ENCODE measurements at regions not wholly inside any gene's neighbourhood (a gene's known extent, or its start where the extent isn't known, plus 50 kb on each side); places are given as distances from the start of the nearest gene placed in this dataset.

- Histone ChIP-seq H3K27me3 (ENCODE audit: control insufficient read depth, insufficient read depth, low read length) (no peaks in the 10 kb centered on the region), H3K9me3 (ENCODE audit: control insufficient read depth in 2 of 2, low read length in 2 of 2) (no peaks in the 10 kb centered on the region), H3K4me3 (ENCODE audit: low read depth, low read length) (no peak overlapping the region), H3K27ac (ENCODE audit: insufficient read depth, low read length, poor library complexity, severe bottlenecking) (no peak overlapping the region), H3K4me1 (ENCODE audit: control insufficient read depth, insufficient read depth, low read length, poor library complexity, severe bottlenecking) (no peaks in the 10 kb centered on the region), H3K36me3 (ENCODE audit: control insufficient read depth, insufficient read depth, low read length) (no peaks in the 10 kb centered on the region)
- Mint-ChIP-seq H3K9me3 (no peaks in the 10 kb centered on the region), H3K27me3 (peaks cover 32% of the 10 kb centered on the region), H3K27ac (no peak overlapping the region), H3K4me1 (no peaks in the 10 kb centered on the region), H3K4me3 (peak overlapping the region in 1 of 4 donors; percentile 32), H3K36me3 (no peaks in the 10 kb centered on the region)
- DNase-seq, result no peak
- ATAC-seq (ENCODE audit: low read depth in 2 of 2), result no peak
Observed at GRCh38 chr15:50830477-50831354, 65.2 kb upstream of the SPPL2A start.

GRCh38 chr15:50828610-50829206 is 63.2 kb upstream of the SPPL2A start:
- H3K9me3 Mint-ChIP-seq, result no peaks in the 10 kb centered on the region

GRCh38 chr15:50825946-50826345 is 60.4 kb upstream of the SPPL2A start:
- Mint-ChIP-seq H3K4me3 (no peak overlapping the region), H3K9me3 (no peaks in the 10 kb centered on the region), H3K27me3 (peaks cover 38% of the 10 kb centered on the region), H3K36me3 (no peaks in the 10 kb centered on the region), H3K4me1 (no peaks in the 10 kb centered on the region), H3K27ac (no peak overlapping the region)
- no peak for ATAC-seq (ENCODE audit: low read depth in 2 of 2)
- Histone ChIP-seq H3K4me1 (ENCODE audit: control insufficient read depth, insufficient read depth, low read length, poor library complexity, severe bottlenecking) (no peaks in the 10 kb centered on the region), H3K27ac (ENCODE audit: insufficient read depth, low read length, poor library complexity, severe bottlenecking) (no peak overlapping the region), H3K27me3 (ENCODE audit: control insufficient read depth, insufficient read depth, low read length) (peaks cover 13% of the 10 kb centered on the region), H3K9me3 (ENCODE audit: control insufficient read depth in 2 of 2, low read length in 2 of 2) (no peaks in the 10 kb centered on the region), H3K4me3 (ENCODE audit: low read depth, low read length) (no peak overlapping the region), H3K36me3 (ENCODE audit: control insufficient read depth, insufficient read depth, low read length) (no peaks in the 10 kb centered on the region)
- DNase-seq, result no peak

More at GRCh38 chr15:50828610-50829206, 63.2 kb upstream of the SPPL2A start:
- H3K4me3 Mint-ChIP-seq, result no peak overlapping the region
- no peak for ATAC-seq (ENCODE audit: low read depth in 2 of 2)
- H3K9me3 ChIP-seq (ENCODE audit: control insufficient read depth in 2 of 2, low read length in 2 of 2), result no peaks in the 10 kb centered on the region
- DNase-seq, result no peak
- H3K4me3 ChIP-seq (ENCODE audit: low read depth, low read length), result no peak overlapping the region
- H3K4me1 ChIP-seq (ENCODE audit: control insufficient read depth, insufficient read depth, low read length, poor library complexity, severe bottlenecking), result no peaks in the 10 kb centered on the region
- no peaks in the 10 kb centered on the region for H3K4me1 Mint-ChIP-seq
- H3K27ac ChIP-seq (ENCODE audit: insufficient read depth, low read length, poor library complexity, severe bottlenecking), result no peak overlapping the region
- H3K36me3 Mint-ChIP-seq, result no peaks in the 10 kb centered on the region
- H3K27me3 Mint-ChIP-seq, result peaks cover 28% of the 10 kb centered on the region
- peaks cover 5% of the 10 kb centered on the region for H3K27me3 ChIP-seq (ENCODE audit: control insufficient read depth, insufficient read depth, low read length)
- H3K36me3 ChIP-seq (ENCODE audit: control insufficient read depth, insufficient read depth, low read length), result no peaks in the 10 kb centered on the region
- H3K27ac Mint-ChIP-seq, result peak overlapping the region in 1 of 3 donors; percentile 33

GRCh38 chr15:50824514-50824913 is 59.0 kb upstream of the SPPL2A start:
- Mint-ChIP-seq H3K4me1 (no peaks in the 10 kb centered on the region), H3K27me3 (peaks cover 45% of the 10 kb centered on the region), H3K36me3 (no peaks in the 10 kb centered on the region), H3K27ac (no peak overlapping the region), H3K9me3 (no peaks in the 10 kb centered on the region), H3K4me3 (no peak overlapping the region)
- no peak overlapping the region for H3K27ac ChIP-seq (ENCODE audit: insufficient read depth, low read length, poor library complexity, severe bottlenecking)
- ATAC-seq (ENCODE audit: low read depth in 2 of 2), result no peak
- no peaks in the 10 kb centered on the region for H3K9me3 ChIP-seq (ENCODE audit: control insufficient read depth in 2 of 2, low read length in 2 of 2)
- no peaks in the 10 kb centered on the region for H3K36me3 ChIP-seq (ENCODE audit: control insufficient read depth, insufficient read depth, low read length)
- DNase-seq, result no peak
- H3K4me1 ChIP-seq (ENCODE audit: control insufficient read depth, insufficient read depth, low read length, poor library complexity, severe bottlenecking), result no peaks in the 10 kb centered on the region
- H3K27me3 ChIP-seq (ENCODE audit: control insufficient read depth, insufficient read depth, low read length), result peaks cover 13% of the 10 kb centered on the region
- no peak overlapping the region for H3K4me3 ChIP-seq (ENCODE audit: low read depth, low read length)

GRCh38 chr15:50823281-50823680 is 57.8 kb upstream of the SPPL2A start:
- Histone ChIP-seq H3K9me3 (ENCODE audit: control insufficient read depth in 2 of 2, low read length in 2 of 2) (no peaks in the 10 kb centered on the region), H3K36me3 (ENCODE audit: control insufficient read depth, insufficient read depth, low read length) (no peaks in the 10 kb centered on the region), H3K4me1 (ENCODE audit: control insufficient read depth, insufficient read depth, low read length, poor library complexity, severe bottlenecking) (no peaks in the 10 kb centered on the region), H3K4me3 (ENCODE audit: low read depth, low read length) (no peak overlapping the region), H3K27ac (ENCODE audit: insufficient read depth, low read length, poor library complexity, severe bottlenecking) (no peak overlapping the region), H3K27me3 (ENCODE audit: control insufficient read depth, insufficient read depth, low read length) (peaks cover 13% of the 10 kb centered on the region)
- Mint-ChIP-seq H3K36me3 (no peaks in the 10 kb centered on the region), H3K9me3 (no peaks in the 10 kb centered on the region), H3K4me1 (no peaks in the 10 kb centered on the region), H3K4me3 (no peak overlapping the region), H3K27me3 (peaks cover 39% of the 10 kb centered on the region), H3K27ac (no peak overlapping the region)
- ATAC-seq (ENCODE audit: low read depth in 2 of 2), result no peak
- DNase-seq, result no peak

GRCh38 chr15:50821476-50821875 is 56.0 kb upstream of the SPPL2A start:
- Mint-ChIP-seq H3K4me1 (no peaks in the 10 kb centered on the region), H3K27me3 (peaks cover 39% of the 10 kb centered on the region), H3K4me3 (no peak overlapping the region), H3K9me3 (no peaks in the 10 kb centered on the region), H3K36me3 (no peaks in the 10 kb centered on the region), H3K27ac (no peak overlapping the region)
- DNase-seq (no peak), ATAC-seq (ENCODE audit: low read depth in 2 of 2) (no peak)
- H3K27ac ChIP-seq (ENCODE audit: insufficient read depth, low read length, poor library complexity, severe bottlenecking), result no peak overlapping the region
- no peak overlapping the region for H3K4me3 ChIP-seq (ENCODE audit: low read depth, low read length)
- peaks cover 13% of the 10 kb centered on the region for H3K27me3 ChIP-seq (ENCODE audit: control insufficient read depth, insufficient read depth, low read length)
- H3K36me3 ChIP-seq (ENCODE audit: control insufficient read depth, insufficient read depth, low read length), result no peaks in the 10 kb centered on the region
- no peaks in the 10 kb centered on the region for H3K4me1 ChIP-seq (ENCODE audit: control insufficient read depth, insufficient read depth, low read length, poor library complexity, severe bottlenecking)
- no peaks in the 10 kb centered on the region for H3K9me3 ChIP-seq (ENCODE audit: control insufficient read depth in 2 of 2, low read length in 2 of 2)

GRCh38 chr15:50820808-50821382 is 55.4 kb upstream of the SPPL2A start:
- no peak for ATAC-seq (ENCODE audit: low read depth in 2 of 2)
- Histone ChIP-seq H3K9me3 (ENCODE audit: control insufficient read depth in 2 of 2, low read length in 2 of 2) (no peaks in the 10 kb centered on the region), H3K36me3 (ENCODE audit: control insufficient read depth, insufficient read depth, low read length) (no peaks in the 10 kb centered on the region), H3K4me1 (ENCODE audit: control insufficient read depth, insufficient read depth, low read length, poor library complexity, severe bottlenecking) (no peaks in the 10 kb centered on the region), H3K27ac (ENCODE audit: insufficient read depth, low read length, poor library complexity, severe bottlenecking) (no peak overlapping the region), H3K27me3 (ENCODE audit: control insufficient read depth, insufficient read depth, low read length) (peaks cover 17% of the 10 kb centered on the region), H3K4me3 (ENCODE audit: low read depth, low read length) (no peak overlapping the region)
- DNase-seq, result no peak
- Mint-ChIP-seq H3K27ac (no peak overlapping the region), H3K9me3 (no peaks in the 10 kb centered on the region), H3K4me3 (no peak overlapping the region), H3K36me3 (no peaks in the 10 kb centered on the region), H3K4me1 (no peaks in the 10 kb centered on the region), H3K27me3 (peaks cover 39% of the 10 kb centered on the region)
